NCI-H1694 (cell line): ENCODE measurements at regions not wholly inside any gene's neighbourhood (a gene's known extent, or its start where the extent isn't known, plus 50 kb on each side); places are given as distances from the start of the nearest gene placed in this dataset.

Experiments
- DNase-seq: peaks from one replicate; lab custom pipeline; 2025; lab: John Stamatoyannopoulos, UW

- DNase-seq = no peak
These were observed 344.9 kb upstream of the TPM1 start for GRCh38 chr15:62697636-62698035.

- DNase-seq = no peak
These were observed 343.9 kb upstream of the TPM1 start for GRCh38 chr15:62698646-62699045.

- no peak for DNase-seq
These were observed 336.2 kb upstream of the TPM1 start for GRCh38 chr15:62706317-62706716.

- no peak for DNase-seq
These were observed 334.1 kb upstream of the TPM1 start for GRCh38 chr15:62708470-62708869.

- no peak for DNase-seq
These were observed 333.3 kb upstream of the TPM1 start for GRCh38 chr15:62709261-62709660.

GRCh38 chr15:62711691-62712454, 330.7 kb upstream of the TPM1 start:
- DNase-seq = no peak

- no peak for DNase-seq
These were observed 330.1 kb upstream of the TPM1 start for GRCh38 chr15:62712455-62712839.

- no peak for DNase-seq
These were observed 326.6 kb upstream of the TPM1 start for GRCh38 chr15:62715946-62716345.

GRCh38 chr15:62717496-62717895, 325.1 kb upstream of the TPM1 start:
- DNase-seq = no peak

GRCh38 chr15:62719316-62719715, 323.2 kb upstream of the TPM1 start:
- DNase-seq = no peak

- DNase-seq = no peak
These were observed 320.3 kb upstream of the TPM1 start for GRCh38 chr15:62722237-62722636.

GRCh38 chr15:62726461-62726860, 316.1 kb upstream of the TPM1 start:
- no peak for DNase-seq

- DNase-seq = no peak
These were observed 315.0 kb upstream of the TPM1 start for GRCh38 chr15:62727501-62727900.

- no peak for DNase-seq
These were observed 311.7 kb upstream of the TPM1 start for GRCh38 chr15:62730825-62731224.

- DNase-seq = no peak
These were observed 310.5 kb upstream of the TPM1 start for GRCh38 chr15:62732078-62732477.

- DNase-seq = no peak
These were observed 307.8 kb upstream of the TPM1 start for GRCh38 chr15:62734706-62735105.

GRCh38 chr15:62736756-62737155, 305.8 kb upstream of the TPM1 start:
- DNase-seq = no peak

- no peak for DNase-seq
These were observed 305.0 kb upstream of the TPM1 start for GRCh38 chr15:62737551-62737950.

- no peak for DNase-seq
These were observed 303.5 kb upstream of the TPM1 start for GRCh38 chr15:62739082-62739481.

GRCh38 chr15:62739507-62739906, 303.0 kb upstream of the TPM1 start:
- DNase-seq = no peak

GRCh38 chr15:62740141-62741004, 302.2 kb upstream of the TPM1 start:
- no peak for DNase-seq

- no peak for DNase-seq
These were observed 301.4 kb upstream of the TPM1 start for GRCh38 chr15:62741106-62741505.

GRCh38 chr15:62742409-62743171, 300.0 kb upstream of the TPM1 start:
- peak; percentile 53 for DNase-seq
